ENCODE measurements at regions not wholly inside any gene's neighbourhood (a gene's known extent, or its start where the extent isn't known, plus 50 kb on each side); places are given as distances from the start of the nearest gene placed in this dataset.

DNA sequence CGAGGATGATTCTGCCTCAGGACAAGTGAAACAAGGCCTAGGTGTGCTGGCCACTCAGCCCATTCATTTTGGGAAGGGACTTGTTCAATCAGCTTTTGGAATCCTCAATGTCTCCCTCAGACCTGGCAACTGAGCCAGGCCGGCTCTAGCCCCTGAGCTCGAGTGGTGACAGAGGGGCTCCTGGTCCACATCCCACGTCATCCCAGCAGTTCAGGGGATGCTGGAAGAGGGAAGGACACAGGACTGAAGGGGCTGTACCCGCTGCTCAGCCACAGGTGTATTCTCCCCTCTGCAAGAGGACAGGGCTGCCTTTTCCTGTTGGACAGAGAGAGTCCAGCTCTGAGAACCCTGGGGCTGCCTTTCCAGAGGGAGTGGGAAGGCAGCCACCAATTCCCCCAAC, 244.6 kb upstream of the SFSWAP start:
- TF ChIP-seq, protein P1, sequence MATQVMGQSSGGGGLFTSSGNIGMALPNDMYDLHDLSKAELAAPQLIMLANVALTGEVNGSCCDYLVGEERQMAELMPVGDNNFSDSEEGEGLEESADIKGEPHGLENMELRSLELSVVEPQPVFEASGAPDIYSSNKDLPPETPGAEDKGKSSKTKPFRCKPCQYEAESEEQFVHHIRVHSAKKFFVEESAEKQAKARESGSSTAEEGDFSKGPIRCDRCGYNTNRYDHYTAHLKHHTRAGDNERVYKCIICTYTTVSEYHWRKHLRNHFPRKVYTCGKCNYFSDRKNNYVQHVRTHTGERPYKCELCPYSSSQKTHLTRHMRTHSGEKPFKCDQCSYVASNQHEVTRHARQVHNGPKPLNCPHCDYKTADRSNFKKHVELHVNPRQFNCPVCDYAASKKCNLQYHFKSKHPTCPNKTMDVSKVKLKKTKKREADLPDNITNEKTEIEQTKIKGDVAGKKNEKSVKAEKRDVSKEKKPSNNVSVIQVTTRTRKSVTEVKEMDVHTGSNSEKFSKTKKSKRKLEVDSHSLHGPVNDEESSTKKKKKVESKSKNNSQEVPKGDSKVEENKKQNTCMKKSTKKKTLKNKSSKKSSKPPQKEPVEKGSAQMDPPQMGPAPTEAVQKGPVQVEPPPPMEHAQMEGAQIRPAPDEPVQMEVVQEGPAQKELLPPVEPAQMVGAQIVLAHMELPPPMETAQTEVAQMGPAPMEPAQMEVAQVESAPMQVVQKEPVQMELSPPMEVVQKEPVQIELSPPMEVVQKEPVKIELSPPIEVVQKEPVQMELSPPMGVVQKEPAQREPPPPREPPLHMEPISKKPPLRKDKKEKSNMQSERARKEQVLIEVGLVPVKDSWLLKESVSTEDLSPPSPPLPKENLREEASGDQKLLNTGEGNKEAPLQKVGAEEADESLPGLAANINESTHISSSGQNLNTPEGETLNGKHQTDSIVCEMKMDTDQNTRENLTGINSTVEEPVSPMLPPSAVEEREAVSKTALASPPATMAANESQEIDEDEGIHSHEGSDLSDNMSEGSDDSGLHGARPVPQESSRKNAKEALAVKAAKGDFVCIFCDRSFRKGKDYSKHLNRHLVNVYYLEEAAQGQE (IDR thresholded peaks at IDR 0.05; ENCODE audit: insufficient read depth in 1 of 2, low read depth in 2 of 2, low read length in 2 of 2) = no peak
- TF ChIP-seq FOXP2 (optimal IDR thresholded peaks at IDR 0.05; ENCODE audit: borderline replicate concordance, extremely low read depth, extremely low read length, insufficient read depth) = no peak
- TF ChIP-seq SIN3A (IDR thresholded peaks at IDR 0.05; ENCODE audit: borderline replicate concordance, insufficient read depth, low read length) = no peak
- TF ChIP-seq POLR2AphosphoS5 (IDR thresholded peaks at IDR 0.05; ENCODE audit: low read depth, low read length) = no peak
- no peak for TF ChIP-seq TAF1 (IDR thresholded peaks at IDR 0.05; ENCODE audit: borderline replicate concordance, insufficient read depth, low read length)

DNA sequence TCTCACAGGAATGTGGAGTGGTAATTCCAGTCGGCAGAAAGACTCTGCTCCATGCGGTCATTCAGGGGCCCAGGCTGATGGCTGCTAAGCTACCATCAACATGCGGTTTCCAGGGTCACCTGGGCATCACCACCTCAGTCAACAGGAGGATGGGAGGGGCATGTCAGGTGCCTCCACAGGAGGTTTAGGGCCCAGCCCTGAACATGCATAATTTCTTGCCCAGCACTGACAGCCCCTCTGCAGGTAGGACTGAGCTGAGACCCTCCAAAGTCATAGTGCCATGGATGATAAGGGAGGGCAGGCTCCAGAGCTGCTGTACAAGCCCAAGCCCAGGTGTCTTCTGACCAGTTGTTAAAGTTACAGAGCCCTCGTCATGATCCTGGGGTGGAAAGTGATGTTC, 244.0 kb upstream of the SFSWAP start:
- TF ChIP-seq TAF1 (IDR thresholded peaks at IDR 0.05; ENCODE audit: borderline replicate concordance, insufficient read depth, low read length) (no peak), SIN3A (IDR thresholded peaks at IDR 0.05; ENCODE audit: borderline replicate concordance, insufficient read depth, low read length) (no peak), POLR2AphosphoS5 (IDR thresholded peaks at IDR 0.05; ENCODE audit: low read depth, low read length) (no peak), FOXP2 (optimal IDR thresholded peaks at IDR 0.05; ENCODE audit: borderline replicate concordance, extremely low read depth, extremely low read length, insufficient read depth) (no peak)
- TF ChIP-seq, protein P1 (IDR thresholded peaks at IDR 0.05; ENCODE audit: insufficient read depth in 1 of 2, low read depth in 2 of 2, low read length in 2 of 2) = no peak

DNA sequence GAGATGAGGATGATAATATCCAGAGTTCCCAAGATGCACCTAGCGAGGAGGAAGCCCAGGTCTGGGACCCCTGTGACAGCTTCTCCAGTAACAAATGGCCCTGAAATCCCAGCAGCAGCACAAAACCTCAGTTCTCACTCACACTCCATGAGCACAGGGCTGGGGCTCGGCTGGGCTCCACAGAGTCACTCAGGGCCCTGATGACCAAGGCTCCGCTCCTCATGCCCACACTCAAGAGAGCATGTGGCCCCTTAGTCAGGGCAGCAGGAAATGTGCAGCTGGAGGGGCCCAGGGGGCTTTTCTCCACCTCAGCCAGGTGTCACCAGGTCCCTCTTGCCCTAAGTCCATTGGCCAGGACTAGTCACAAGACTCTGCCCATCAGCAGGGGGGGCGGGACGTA, 242.7 kb upstream of the SFSWAP start:
- TF ChIP-seq POLR2AphosphoS5 (IDR thresholded peaks at IDR 0.05; ENCODE audit: low read depth, low read length) (no peak), TAF1 (IDR thresholded peaks at IDR 0.05; ENCODE audit: borderline replicate concordance, insufficient read depth, low read length) (no peak), FOXP2 (optimal IDR thresholded peaks at IDR 0.05; ENCODE audit: borderline replicate concordance, extremely low read depth, extremely low read length, insufficient read depth) (no peak), SIN3A (IDR thresholded peaks at IDR 0.05; ENCODE audit: borderline replicate concordance, insufficient read depth, low read length) (no peak)
- TF ChIP-seq, protein P1 (IDR thresholded peaks at IDR 0.05; ENCODE audit: insufficient read depth in 1 of 2, low read depth in 2 of 2, low read length in 2 of 2) = no peak

DNA sequence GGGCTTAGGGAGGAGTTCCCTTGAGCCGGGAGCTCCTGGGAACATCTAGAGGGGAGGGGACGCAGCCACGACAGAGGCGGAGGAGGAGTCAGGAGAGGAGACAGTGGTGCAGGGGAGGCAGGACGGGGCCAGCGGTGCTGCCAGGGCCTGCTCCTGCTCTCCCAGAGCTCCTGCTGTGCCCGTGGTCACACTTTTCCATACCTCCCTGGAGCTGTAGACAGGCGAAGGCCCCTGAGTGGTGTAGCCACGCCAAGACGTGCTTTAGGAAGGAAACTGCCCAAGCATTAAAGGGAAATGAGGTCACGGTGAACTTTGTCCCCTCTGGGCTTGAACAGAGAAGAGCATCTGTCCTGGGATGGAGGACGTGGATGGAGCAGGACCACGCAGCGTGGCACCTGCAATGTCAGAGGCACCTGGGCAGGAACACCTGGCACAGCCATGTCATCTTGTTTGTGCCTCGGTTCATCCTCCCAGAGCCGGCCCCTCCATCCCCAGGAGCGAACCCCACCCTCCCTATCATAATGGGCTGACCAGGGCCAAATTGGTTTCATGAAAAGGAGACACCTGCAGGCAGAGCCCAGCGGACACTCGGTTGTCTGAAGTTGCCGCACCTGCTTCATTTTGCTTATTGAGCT, 239.5 kb upstream of the SFSWAP start:
- TF ChIP-seq TAF1 (IDR thresholded peaks at IDR 0.05; ENCODE audit: borderline replicate concordance, insufficient read depth, low read length) (no peak), FOXP2 (optimal IDR thresholded peaks at IDR 0.05; ENCODE audit: borderline replicate concordance, extremely low read depth, extremely low read length, insufficient read depth) (no peak)

DNA sequence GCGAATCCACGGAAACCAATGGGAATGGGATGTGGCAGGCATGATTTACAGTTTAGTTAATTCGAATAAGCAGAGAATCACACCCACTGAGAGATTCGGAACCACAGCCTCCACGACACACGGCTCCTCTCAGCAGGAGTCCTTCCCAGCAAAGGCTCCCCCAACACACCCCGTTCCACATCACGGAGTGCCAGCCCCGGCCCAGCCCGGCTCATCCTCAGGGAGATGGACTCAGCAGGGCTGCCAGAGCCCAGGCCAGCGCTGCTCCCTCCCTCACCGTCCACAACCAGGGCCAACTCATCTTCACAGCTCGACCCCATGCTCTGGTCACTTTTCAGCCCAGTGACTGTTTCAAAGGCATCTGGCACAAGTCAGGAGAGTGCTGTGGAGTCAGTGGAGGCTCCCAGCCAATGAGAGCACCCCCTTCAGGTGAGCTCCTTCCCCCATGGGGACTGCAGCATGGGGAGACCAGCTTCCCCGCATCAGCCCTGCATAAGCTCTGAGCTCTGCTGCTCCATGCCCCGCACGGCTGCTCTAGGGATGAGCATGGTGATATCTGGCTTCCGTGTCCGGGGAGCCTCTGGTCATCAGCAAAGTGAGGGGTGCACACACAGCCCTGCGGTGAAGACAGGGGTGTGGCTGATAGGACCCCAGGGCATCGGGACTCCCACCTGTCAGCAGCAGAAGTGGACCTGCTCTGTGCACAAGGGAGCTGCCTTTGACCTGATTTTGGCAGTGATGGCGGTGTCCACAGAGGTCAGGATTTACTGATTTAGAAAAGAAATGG, 238.8 kb upstream of the SFSWAP start:
- TF ChIP-seq SIN3A (IDR thresholded peaks at IDR 0.05; ENCODE audit: borderline replicate concordance, insufficient read depth, low read length) (no peak), POLR2AphosphoS5 (IDR thresholded peaks at IDR 0.05; ENCODE audit: low read depth, low read length) (no peak), FOXP2 (optimal IDR thresholded peaks at IDR 0.05; ENCODE audit: borderline replicate concordance, extremely low read depth, extremely low read length, insufficient read depth) (no peak), TAF1 (IDR thresholded peaks at IDR 0.05; ENCODE audit: borderline replicate concordance, insufficient read depth, low read length) (no peak)
- TF ChIP-seq, protein P1 (IDR thresholded peaks at IDR 0.05; ENCODE audit: insufficient read depth in 1 of 2, low read depth in 2 of 2, low read length in 2 of 2) = no peak

Measured in PFSK-1 (cell line).